ENCODE measurements at regions not wholly inside any gene's neighbourhood (a gene's known extent, or its start where the extent isn't known, plus 50 kb on each side); places are given as distances from the start of the nearest gene placed in this dataset.
"Not testable (repeated sequence)": the region's sequence is repeated elsewhere in the genome, so short reads cannot be mapped to it uniquely, and the experiment has no call there.

DNA sequence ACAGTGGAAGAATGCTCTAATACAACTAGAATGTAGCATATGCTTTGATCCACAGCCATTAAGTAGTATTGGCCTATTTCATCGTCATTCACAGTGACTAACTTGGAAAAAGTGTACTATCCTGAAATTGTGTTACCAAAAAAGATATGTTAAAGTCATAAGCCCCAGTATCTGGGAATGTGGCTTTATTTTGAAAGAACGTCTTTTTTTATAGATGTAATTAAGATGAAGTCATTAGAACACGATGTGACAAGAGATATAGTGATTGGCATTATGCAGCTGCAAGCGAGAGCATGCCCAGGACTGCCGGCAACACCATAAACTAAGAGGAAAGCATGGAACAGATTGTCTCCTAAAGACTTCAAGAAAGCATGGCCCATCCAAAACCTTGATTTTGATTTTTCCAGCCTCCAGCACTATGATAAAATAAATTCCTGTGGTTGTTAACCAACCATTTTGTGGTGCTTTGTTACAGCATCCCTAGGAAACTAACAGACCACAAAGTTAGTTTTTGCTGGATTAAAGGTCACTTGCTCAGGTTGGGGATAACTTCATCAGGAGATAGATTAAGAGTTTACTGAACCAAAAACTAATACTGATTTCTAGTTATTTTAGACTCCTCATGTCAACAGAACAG lies 870.6 kb upstream of the LRRC4C start:
- no peak for DNase-seq

DNA sequence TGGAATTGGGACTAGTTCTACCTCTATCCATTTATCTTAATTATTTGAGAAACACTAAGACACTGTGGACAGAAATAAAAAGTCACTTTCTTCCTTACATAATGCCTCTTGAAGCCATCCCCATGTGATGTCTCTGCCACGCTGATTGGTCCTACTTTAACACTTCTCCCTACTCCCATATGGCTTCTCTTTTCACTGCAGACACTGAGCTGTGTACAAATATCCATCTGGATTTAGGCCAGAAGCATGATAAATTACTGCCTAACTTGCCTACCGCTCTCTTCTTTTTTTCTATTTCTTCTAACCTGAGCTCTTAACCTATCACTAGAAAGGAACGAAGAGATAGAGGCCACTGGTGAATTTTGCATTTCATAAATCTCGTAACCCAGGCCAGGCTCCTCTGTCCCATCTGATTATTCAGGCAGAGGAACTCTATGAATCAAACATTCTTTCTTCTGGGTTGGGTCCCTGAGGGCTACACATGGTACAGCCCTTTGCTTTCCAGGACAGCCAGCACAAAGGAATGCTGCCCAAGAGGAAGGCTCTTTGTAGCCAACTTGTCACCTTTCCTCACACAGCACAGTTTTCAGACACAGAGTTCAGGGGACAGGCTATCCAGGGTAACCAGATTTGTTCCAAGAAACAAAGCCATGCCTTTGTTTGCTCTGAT lies 878.5 kb upstream of the LRRC4C start:
- DNase-seq = no peak

GRCh38 chr11:42344204-42344792 lies 884.8 kb upstream of the LRRC4C start:
- DNase-seq = no peak

DNA sequence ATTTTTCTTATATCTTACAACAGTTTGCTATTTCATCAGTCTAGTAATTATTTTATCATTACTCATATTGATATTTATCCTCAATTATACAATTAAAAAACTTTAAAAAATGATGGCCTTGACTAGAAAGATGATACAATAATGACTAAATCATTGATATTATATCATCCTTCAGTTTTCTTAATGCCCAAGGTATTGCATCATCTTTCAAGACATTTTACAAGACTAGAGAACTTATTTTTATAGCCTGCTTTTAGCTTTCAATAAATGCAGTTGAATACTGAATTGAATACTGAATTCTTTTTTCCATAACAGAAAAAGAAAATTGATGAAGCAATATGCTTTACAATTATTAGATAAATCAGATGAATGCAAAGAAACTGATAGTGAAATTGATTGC lies 886.5 kb upstream of the LRRC4C start:
- no peak for DNase-seq

DNA sequence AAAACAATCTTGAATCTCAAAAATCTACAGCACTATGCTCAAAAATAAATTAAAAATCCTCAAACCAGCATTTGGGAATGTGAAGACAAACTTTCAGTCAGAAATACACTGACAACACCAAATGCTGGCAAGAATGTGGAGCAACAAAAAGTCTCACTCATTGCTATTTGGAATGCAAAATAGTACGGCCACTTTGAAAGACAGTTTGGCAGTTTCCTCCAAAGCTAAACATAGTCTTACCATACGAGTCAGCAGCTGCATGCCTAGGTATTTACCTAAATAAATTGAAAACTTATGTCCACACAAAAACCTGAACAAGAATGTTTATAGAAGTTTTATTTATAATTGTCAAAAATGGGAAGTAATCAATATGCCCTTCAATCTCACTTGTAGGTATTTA lies 904.2 kb upstream of the LRRC4C start:
- no peak for DNase-seq

DNA sequence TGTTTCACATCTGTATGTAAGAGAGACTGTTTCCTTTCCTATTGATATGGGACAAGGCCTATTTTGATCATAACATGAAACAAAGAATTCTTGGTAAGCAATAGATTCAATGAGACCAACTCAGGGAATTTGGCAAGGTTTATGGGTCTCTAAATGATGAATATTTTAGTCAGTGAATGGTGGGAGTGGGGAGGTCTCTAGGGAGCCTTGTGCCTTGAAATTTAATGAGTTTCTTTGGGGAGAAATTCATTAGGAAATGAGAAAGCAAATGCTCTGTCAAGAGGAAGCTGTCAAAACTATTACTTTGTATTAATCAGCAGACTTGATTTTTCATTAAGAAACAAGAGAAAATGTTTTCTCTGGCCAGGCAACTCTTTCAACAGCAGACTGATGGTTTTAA lies 921.7 kb upstream of the API5 start:
- no peak for DNase-seq

- no peak for DNase-seq
Measured at GRCh38 chr11:42397483-42397882, 914.3 kb upstream of the API5 start.

DNA sequence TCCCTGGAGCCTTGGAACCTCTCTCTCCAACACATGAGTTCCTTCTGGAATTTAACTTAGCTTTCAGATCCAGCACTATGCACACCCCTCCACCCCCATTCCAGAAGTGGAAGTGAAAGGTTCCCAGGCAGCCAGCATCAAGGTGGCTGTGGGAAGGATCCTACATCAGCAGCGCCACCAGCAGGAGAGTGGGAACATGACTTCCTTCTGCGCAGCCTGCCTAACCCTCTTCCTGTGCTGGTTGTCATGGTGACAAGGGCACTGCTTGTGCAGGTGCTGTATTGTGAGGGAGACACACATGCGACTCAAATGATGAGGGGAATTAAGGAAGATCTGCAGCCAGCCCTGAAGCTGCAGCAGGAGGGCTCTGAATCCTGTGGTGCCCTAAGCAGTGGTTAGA lies 904.5 kb upstream of the API5 start:
- DNase-seq = peak; percentile 65

DNA sequence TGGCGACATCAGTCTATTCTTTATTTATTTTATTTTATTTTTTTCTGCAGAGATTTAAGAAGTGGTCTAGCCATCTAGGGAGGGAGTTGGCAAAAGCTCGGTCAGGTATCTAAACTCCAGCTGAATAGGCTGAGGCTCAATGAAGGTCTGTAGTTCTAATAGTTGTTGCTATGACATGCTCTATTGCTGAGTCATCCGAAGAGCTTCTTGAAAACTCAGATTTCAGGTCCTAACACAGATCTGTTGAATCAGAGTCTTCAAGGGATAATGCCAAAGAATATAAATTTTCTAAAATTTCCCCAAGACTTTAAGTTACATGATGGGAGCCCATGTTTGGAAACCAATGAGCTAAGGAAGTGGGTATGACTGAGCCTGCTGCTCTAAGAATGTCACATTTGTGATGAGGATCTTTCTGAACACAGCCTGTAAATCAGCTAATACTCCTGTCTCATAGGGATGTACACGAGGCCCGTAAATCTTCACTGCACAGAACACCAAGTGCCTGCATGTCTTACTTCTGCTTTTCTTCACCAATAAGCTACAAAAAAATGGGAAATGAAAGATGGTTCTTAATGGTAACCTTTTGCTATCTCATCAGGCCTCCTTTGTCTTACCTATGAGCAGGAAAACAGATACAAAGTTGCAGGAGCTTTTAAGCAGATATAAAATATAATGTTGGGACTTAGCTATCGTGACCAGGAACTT lies 901.4 kb upstream of the API5 start:
- peak; percentile 31 for DNase-seq

- no peak for DNase-seq
Measured at GRCh38 chr11:42412590-42412989, 899.2 kb upstream of the API5 start.

DNA sequence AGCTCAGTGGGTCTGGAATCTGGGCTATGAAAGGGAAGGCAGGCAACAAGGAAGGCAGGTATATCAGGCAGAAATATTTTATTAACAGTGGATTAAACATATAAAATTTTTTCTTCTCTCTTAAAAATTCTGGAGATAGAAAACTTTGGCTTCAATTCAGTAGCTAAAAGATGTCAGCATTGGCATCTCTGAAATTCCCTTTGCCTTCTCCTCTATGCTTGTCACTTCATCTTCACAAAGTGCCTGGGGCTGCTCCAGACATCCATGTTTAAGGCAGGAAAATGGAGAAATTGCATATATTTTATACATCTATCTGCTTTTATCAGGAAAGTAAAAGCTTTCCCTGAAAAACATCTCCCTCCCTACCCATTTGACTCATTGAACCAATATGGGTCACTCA lies 894.1 kb upstream of the API5 start:
- no peak for DNase-seq

GRCh38 chr11:42422090-42422489 lies 889.7 kb upstream of the API5 start:
- DNase-seq = no peak

DNA sequence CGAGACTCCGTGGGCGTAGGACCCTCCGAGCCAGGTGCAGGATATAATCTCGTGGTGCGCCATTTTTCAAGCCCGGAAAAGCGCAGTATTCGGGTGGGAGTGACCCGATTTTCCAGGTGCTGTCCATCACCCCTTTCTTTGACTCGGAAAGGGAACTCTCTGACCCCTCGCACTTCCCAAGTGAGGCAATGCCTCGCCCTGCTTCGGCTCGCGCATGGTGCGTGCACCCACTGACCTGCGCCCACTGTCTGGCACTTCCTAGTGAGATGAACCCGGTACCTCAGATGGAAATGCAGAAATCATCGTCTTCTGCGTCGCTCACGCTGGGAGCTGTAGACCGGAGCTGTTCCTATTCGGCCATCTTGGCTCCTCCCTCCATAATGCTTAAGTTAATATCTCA lies 876.9 kb upstream of the API5 start:
- DNase-seq = not testable (repeated sequence)

DNA sequence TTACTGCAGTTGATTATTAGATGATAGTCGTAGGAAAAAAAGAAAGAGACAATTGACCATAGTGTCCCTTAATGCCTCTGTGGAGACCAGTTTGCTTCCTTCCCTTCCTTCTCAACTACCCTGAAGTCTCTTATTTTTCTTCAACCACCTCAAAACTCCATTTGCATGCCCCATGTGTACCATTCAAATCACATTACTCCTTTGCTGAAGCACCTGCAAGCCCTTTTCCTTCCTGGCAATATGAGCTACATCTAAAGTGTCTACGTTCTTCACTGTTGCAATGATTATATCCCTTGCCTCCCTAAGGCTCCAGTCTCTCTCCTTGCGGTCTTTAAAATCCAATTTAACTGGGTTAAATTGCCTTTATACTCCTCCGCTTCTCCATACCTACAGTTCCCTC lies 867.4 kb upstream of the API5 start:
- no peak for DNase-seq

DNA sequence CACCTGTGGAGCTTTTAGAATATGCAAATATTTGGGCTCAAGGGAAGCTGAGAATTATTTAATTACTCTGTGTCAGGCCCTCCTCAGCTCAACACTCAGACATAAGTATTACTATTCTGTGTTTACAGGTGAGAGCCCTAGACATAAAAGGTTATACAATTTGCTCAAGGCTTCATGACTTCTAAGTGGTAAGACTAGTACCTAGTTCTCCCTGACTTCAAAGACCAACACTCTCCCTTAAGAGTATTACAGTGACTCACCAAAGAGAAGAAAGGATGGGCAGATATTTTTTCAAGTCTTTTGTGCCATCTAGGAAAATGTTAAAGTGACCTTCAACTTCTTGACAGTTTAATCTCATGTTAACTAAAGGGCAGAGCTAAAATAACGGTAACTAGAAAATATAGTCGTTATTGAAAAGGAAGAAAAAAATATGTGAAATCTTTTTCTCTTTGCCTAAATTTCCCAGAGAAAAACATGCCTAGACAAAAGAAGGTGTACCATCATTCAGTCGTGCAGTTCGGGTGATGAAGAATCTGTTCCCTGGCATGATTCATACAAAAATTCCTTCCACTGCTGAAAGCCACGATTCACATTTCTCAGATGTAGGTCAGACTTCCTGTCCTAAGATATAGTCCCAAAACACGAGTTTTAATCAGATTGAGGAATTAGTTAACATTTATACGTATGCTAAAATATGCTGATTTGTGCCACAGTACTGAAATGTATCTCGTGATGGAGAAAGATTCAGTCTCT lies 849.1 kb upstream of the API5 start:
- no peak for DNase-seq

DNA sequence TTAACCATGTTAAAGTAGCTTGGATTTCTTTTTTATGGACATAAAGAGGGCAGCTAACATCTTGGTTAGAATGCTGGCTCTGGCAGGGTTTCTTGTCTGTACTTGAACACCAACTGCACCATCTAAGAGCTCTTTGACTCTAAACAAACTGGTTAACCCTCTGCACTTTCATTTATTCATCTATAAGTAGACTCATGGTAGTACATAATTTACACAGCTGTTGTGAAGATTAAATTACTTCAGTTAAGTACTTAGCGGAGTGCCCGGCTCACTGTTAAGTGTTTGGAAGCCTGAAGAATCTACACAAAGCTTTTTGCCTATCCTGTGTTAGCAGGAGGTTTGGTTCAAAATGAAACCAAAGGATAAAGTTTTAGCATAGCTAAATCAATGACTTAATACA lies 846.2 kb upstream of the API5 start:
- no peak for DNase-seq

DNA sequence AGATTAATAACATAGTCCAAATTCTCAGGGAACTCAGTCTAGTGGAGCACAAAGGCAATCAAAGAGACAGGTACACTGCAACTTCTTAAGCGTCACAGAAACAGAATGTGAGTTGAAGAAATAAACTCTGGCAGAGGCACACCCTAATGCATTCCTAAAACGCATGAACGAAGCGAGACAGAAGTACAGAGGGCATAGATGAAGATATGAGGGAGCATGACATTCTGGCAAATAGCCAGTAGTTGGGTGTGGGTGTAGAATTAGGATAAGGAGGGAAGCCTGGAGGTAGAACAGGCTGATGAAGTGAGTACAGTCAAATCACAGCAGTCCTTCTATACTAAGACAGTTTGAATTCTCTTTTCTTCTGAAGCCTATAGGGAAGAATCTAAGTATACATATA lies 838.7 kb upstream of the API5 start:
- DNase-seq = no peak

- no peak for DNase-seq
Measured at GRCh38 chr11:42482822-42483221, 829.0 kb upstream of the API5 start.

GRCh38 chr11:42490506-42490905 lies 821.3 kb upstream of the API5 start:
- no peak for DNase-seq

- no peak for DNase-seq
Measured at GRCh38 chr11:42494459-42494858, 817.3 kb upstream of the API5 start.

DNA sequence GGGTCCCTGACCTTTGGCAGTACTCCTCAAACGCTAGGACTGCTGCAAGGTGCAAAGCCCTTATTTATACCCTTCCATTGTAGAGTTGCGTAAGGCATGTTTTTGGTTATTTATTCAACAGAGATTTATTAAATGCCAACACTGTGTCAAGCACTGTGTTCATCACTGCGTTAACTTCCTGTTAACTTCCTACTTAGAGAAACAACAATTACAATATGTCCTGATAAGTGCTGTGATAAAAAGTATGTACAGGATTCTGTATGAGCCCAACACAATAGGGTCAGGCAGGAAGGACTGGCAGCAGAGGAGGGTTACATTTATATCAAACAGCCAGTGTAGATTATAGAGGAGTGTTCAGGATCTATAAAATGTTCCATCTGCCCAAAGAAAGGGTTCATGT lies 812.8 kb upstream of the API5 start:
- no peak for DNase-seq

GRCh38 chr11:42502151-42502550 lies 809.6 kb upstream of the API5 start:
- no peak for DNase-seq

GRCh38 chr11:42521994-42522393 lies 789.8 kb upstream of the API5 start:
- no peak for DNase-seq
